Muscle layer of colon (tissue), 2 donors: ENCODE measurements at regions not wholly inside any gene's neighbourhood (a gene's known extent, or its start where the extent isn't known, plus 50 kb on each side); places are given as distances from the start of the nearest gene placed in this dataset.
"Not testable (repeated sequence)": the region's sequence is repeated elsewhere in the genome, so short reads cannot be mapped to it uniquely, and the experiment has no call there.

Experiments used
- H3K27ac ChIP-seq: one replicate; pipeline ENCODE4 v1.7.0; 2013; ENCODE audit warnings: low read depth, mild to moderate bottlenecking, low read length, moderate library complexity
- H3K27me3 ChIP-seq, 2 donors: one replicate each; pipeline ENCODE4 v1.7.0; 2013; ENCODE audit warnings: low read length in 2 of 2, mild to moderate bottlenecking in 2 of 2; ENCODE audit not compliant: insufficient read depth in 2 of 2, control insufficient read depth in 1 of 2
- H3K36me3 ChIP-seq: one replicate; pipeline ENCODE4 v1.7.0; 2013; ENCODE audit warnings: mild to moderate bottlenecking, low read length; ENCODE audit not compliant: insufficient read depth
- H3K4me1 ChIP-seq: one replicate; pipeline ENCODE4 v1.7.0; 2013; ENCODE audit warnings: mild to moderate bottlenecking, low read length; ENCODE audit not compliant: insufficient read depth
- H3K4me3 ChIP-seq, 2 donors: one replicate each; pipeline ENCODE4 v1.7.0; 2013; ENCODE audit warnings: low read length in 2 of 2, low read depth in 1 of 2, mild to moderate bottlenecking in 1 of 2, moderate library complexity in 1 of 2
- H3K9ac ChIP-seq: one replicate; pipeline ENCODE4 v1.7.0; 2013; ENCODE audit warnings: low read length
- H3K9me3 ChIP-seq: one replicate; pipeline ENCODE4 v1.7.0; 2013; ENCODE audit warnings: mild to moderate bottlenecking, low read length
- donor health status: abdominal sarcoma.
- donor health status: Adenocarcinoma of cecum.

DNA sequence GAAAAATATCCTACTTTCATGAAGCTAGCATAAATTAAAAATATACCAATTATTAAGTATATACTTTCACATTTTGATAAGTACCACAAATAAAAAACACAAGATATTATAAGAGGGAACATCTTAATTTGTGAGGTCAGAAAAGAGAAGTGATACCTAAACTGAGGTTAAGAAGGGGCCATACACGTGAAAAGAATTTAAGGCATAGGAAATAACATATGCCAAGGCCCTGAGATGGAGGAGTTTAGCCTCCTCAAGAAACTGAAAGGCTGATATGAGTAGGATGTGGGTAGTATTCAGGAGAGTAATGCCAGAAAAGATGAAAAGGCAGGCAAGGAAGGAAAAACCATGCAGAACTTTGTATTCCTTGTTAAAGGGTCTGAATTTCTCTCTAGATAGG is 116.6 kb upstream of the HTR1E start:
- no peaks in the 10 kb centered on the region for H3K4me1 ChIP-seq
- no peak overlapping the region for H3K9ac ChIP-seq
- no peaks in the 10 kb centered on the region for H3K9me3 ChIP-seq
- no peak overlapping the region for H3K27ac ChIP-seq
- no peak overlapping the region for H3K4me3 ChIP-seq
- no peaks in the 10 kb centered on the region for H3K36me3 ChIP-seq
- no peaks in the 10 kb centered on the region for H3K27me3 ChIP-seq

DNA sequence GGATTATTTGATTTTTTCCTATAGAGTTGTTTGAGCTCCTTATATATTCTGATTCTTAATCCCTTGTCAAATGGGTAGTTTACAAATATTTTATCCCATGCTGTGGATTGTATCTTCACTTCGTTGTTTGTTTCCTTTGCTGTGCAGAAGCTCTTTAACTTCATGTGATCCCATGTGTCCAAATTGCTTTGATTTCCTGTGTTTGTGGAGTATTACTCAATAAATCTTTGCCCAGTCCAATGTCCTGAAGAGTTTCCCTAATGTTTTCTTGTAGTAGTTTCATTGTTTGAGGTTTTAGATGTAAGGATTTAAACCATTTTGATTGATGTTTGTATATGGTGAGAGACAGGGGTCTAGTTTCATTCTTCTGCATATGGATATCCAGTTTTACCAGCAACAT is 143.7 kb upstream of the HTR1E start:
- Histone ChIP-seq H3K4me3 (no peak overlapping the region), H3K4me1 (no peaks in the 10 kb centered on the region), H3K27me3 (no peaks in the 10 kb centered on the region), H3K9me3 (no peaks in the 10 kb centered on the region), H3K36me3 (no peaks in the 10 kb centered on the region), H3K9ac (no peak overlapping the region), H3K27ac (no peak overlapping the region)

DNA sequence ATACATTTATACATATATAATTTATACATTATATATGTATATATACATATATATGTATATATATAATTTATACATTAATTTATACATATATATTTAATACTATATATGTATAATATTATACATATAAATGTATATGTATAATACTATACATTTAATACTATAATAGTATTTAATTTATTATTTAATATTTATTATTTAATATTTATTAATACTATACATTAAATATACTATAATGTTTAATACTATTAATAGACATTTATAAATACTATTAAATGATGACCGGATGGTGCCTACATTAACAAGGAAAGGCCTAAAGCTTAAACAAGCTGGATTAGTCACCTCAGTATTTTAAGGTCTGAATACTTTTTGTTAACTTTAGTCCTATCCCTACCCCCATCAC is 145.9 kb upstream of the HTR1E start:
- H3K36me3 ChIP-seq: no peaks in the 10 kb centered on the region
- H3K9ac ChIP-seq: no peak overlapping the region
- H3K27ac ChIP-seq: no peak overlapping the region
- H3K4me1 ChIP-seq: no peaks in the 10 kb centered on the region
- H3K27me3 ChIP-seq: no peaks in the 10 kb centered on the region
- H3K4me3 ChIP-seq: no peak overlapping the region
- no peaks in the 10 kb centered on the region for H3K9me3 ChIP-seq

- Histone ChIP-seq H3K9ac (no peak overlapping the region), H3K27me3 (no peaks in the 10 kb centered on the region), H3K4me3 (no peak overlapping the region), H3K9me3 (no peaks in the 10 kb centered on the region), H3K27ac (no peak overlapping the region), H3K4me1 (no peaks in the 10 kb centered on the region), H3K36me3 (no peaks in the 10 kb centered on the region)
Observed at GRCh38 chr6:86789779-86790411, 147.4 kb upstream of the HTR1E start.

DNA sequence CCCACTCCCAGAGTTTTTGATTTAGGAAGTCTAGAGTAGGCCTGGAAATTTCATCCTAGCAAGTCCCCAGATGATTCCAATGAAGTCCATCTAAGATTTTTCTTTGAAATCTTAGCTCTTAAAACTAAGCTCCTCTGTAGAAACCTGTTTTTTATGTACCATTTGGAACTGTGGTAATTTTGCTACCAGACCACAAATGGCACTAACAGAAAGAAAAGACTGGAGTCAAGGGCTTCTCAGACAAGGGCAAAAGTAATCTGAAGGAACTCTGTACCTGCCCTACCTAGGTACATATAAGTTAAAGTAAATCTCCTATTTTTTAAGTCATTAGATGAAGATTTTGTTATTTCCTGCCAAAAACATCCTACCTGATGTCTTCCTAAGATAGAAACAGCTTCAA is 155.0 kb upstream of the HTR1E start:
- Histone ChIP-seq H3K4me3 (no peak overlapping the region), H3K36me3 (no peaks in the 10 kb centered on the region), H3K9ac (no peak overlapping the region), H3K27me3 (no peaks in the 10 kb centered on the region), H3K27ac (no peak overlapping the region), H3K4me1 (no peaks in the 10 kb centered on the region), H3K9me3 (no peaks in the 10 kb centered on the region)

DNA sequence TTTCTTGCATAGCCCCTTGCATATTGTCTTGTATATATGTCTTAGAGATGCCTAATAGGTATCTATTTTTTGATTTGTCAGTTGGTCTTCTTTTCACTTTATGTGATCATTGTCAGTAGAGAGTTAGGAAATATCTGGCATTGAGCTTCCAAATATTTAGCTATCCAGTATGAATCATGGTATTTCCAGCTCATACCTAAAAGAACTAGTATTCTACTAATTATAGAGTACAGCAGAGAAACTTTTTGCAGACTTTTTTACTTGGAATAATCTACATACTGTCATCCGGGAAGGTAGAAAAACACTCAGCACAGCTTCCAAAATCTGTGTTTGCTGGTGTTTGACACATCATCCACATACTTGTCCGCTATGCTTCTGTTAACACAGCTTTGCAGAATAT is 156.4 kb upstream of the HTR1E start:
- no peaks in the 10 kb centered on the region for H3K9me3 ChIP-seq
- no peaks in the 10 kb centered on the region for H3K27me3 ChIP-seq
- no peak overlapping the region for H3K27ac ChIP-seq
- no peak overlapping the region for H3K4me3 ChIP-seq
- no peaks in the 10 kb centered on the region for H3K4me1 ChIP-seq
- no peak overlapping the region for H3K9ac ChIP-seq
- H3K36me3 ChIP-seq: no peaks in the 10 kb centered on the region

DNA sequence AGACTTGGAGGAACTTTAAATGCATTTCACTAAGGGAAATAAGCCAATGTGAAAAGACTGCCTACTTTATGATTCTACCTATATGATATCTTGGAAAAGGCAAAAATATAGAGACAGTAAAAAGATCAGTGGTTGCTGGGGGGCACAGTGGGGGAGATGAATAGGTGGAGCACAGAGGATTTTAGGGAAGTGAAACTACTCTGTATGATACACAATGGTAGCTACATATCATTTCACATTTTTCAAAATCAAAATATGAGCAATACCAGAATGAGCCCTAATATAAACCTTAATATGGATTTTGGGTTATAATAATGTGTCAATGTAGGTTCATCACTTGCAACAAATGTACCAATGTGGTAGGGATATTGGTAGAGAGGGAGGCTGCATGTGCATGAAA is 161.4 kb upstream of the HTR1E start:
- H3K4me3 ChIP-seq: no peak overlapping the region
- H3K27ac ChIP-seq: no peak overlapping the region
- H3K27me3 ChIP-seq: no peaks in the 10 kb centered on the region
- H3K9ac ChIP-seq: no peak overlapping the region
- no peaks in the 10 kb centered on the region for H3K4me1 ChIP-seq
- H3K36me3 ChIP-seq: no peaks in the 10 kb centered on the region
- no peaks in the 10 kb centered on the region for H3K9me3 ChIP-seq

GRCh38 chr6:86765211-86765610 is 172.1 kb upstream of the HTR1E start:
- no peaks in the 10 kb centered on the region for H3K9me3 ChIP-seq

DNA sequence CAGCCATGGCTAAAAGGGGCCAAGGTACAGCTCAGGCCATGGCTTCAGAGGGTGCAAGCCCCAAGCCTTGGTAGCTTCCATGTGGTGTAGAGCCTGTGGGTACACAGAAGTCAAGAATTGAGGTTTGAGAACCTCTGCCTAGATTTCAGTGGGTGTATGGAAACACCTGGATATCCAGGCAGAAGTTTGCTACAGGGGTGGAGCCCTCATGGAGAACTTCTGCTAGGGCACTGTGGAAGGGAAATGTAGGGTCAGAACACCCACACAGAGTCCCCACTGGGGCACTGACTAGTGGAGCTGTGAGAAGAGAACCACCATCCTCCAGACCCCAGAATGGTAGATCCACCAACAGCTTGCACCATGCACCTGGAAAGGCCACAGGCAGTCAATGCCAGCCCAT is 177.4 kb upstream of the HTR1E start:
- not testable (repeated sequence) for H3K27ac ChIP-seq, H3K9ac ChIP-seq, H3K36me3 ChIP-seq

More at GRCh38 chr6:86765211-86765610, 172.1 kb upstream of the HTR1E start:
- Histone ChIP-seq H3K4me1 (no peaks in the 10 kb centered on the region), H3K36me3 (no peaks in the 10 kb centered on the region), H3K4me3 (no peak overlapping the region), H3K27ac (no peak overlapping the region), H3K27me3 (no peaks in the 10 kb centered on the region), H3K9ac (no peak overlapping the region)

GRCh38 chr6:86756640-86757229 is 180.6 kb upstream of the HTR1E start:
- Histone ChIP-seq H3K9ac (no peak overlapping the region), H3K27me3 (no peaks in the 10 kb centered on the region), H3K27ac (no peak overlapping the region), H3K4me3 (no peak overlapping the region), H3K9me3 (no peaks in the 10 kb centered on the region), H3K36me3 (no peaks in the 10 kb centered on the region), H3K4me1 (no peaks in the 10 kb centered on the region)

More for the DNA sequence above, 177.4 kb upstream of the HTR1E start:
- not testable (repeated sequence) for H3K27me3 ChIP-seq, H3K4me1 ChIP-seq, H3K4me3 ChIP-seq, H3K9me3 ChIP-seq

- no peak overlapping the region for H3K9ac ChIP-seq
- no peaks in the 10 kb centered on the region for H3K9me3 ChIP-seq
- H3K4me1 ChIP-seq: no peaks in the 10 kb centered on the region
- no peak overlapping the region for H3K4me3 ChIP-seq
- no peaks in the 10 kb centered on the region for H3K36me3 ChIP-seq
- H3K27me3 ChIP-seq: no peaks in the 10 kb centered on the region
- H3K27ac ChIP-seq: no peak overlapping the region
Observed at GRCh38 chr6:86744048-86744447, 193.3 kb upstream of the HTR1E start.

DNA sequence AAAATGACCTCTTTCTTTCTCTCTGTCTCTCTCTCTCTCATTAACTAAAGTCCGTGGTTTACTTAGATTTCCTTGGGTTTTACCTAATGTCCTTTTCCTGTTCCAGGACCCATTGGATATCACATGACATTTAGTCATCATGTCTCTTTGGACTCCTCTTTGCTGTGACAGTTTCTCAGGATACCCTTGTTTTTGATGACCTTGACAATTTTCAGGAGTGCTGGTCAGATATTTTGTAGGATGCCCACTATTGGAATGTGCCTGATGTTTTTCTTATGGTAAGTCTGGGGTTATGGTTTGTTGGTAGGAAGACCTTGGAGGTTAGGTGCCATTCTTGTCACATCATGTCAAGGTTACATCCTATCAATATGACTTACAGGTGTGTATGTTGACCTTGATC is 199.2 kb upstream of the HTR1E start:
- Histone ChIP-seq H3K4me1 (no peaks in the 10 kb centered on the region), H3K27ac (no peak overlapping the region), H3K9me3 (no peaks in the 10 kb centered on the region), H3K9ac (no peak overlapping the region), H3K4me3 (no peak overlapping the region), H3K36me3 (no peaks in the 10 kb centered on the region), H3K27me3 (no peaks in the 10 kb centered on the region)
